ENCODE measurements at regions not wholly inside any gene's neighbourhood (a gene's known extent, or its start where the extent isn't known, plus 50 kb on each side); places are given as distances from the start of the nearest gene placed in this dataset.

DNA sequence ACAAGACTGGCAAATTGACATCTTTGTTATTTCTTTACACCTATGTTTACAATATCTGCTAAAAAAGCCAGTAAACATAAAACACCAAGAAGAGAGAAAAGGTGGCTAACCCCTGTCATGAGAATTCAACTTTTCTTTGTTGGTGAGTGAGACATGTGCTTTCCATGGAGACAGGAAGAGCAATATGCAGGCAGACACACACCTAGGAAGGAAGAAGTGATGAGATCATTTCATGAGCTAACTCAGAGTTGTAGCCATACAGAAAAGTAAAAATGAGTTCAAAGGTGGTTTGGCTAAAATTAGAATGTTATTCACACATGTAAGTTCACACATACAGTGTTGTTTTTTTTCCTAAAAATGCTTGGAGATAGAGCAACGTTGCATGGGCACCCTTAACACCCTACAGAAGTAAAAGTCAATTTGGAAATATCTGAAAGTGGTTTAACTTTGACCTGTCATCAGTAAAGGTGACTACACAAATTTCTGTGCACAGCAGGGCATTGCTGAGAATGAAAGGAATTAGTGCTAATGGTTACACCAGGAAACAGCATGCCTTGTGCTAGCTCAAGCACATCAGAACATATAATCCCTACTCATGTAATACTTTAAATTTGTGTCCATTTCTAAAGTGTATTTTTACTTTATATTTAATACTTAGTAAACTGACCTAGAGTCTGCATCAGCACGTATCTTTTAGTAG lies 557.6 kb downstream of the CBLN2 start:
- 0% methylated on average over 1 of the region's 2 CpGs for WGBS
- H2AK5ac ChIP-seq (ENCODE audit: low read length, severe bottlenecking), result no peak overlapping the region
- H3K4me3 ChIP-seq (ENCODE audit: insufficient read depth in 1 of 2, low read depth in 1 of 2, low read length in 2 of 2), result no peak overlapping the region

DNA sequence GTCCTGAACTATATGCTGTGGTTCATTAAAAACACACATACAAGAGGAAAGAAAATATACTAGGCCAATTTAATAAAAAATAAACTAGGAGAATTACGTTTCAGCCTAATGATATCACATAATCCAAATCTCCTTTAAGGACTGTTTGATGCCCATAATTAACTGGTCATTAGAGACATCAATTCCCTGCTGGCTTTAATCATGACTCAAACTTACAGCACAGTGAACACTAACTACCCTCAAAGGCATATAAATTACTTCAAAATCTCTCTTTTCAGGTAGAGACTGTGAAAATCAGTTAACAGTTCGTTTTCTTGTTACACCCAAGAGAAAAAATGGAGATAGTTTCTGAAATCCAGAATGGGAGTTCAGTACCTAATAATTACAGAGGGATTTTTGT lies 567.4 kb downstream of the CBLN2 start:
- Histone ChIP-seq H3K9ac (ENCODE audit: low read length) (no peak overlapping the region), H3K9me3 (ENCODE audit: control insufficient read depth, low read length) (peaks cover 30% of the 10 kb centered on the region), H2AK5ac (ENCODE audit: low read length, severe bottlenecking) (no peak overlapping the region), H3K36me3 (ENCODE audit: control insufficient read depth in 1 of 2, insufficient read depth in 2 of 2, low read depth in 1 of 2, low read length in 2 of 2) (no peaks in the 10 kb centered on the region), H3K18ac (ENCODE audit: low read depth in 1 of 2, low read length in 2 of 2) (no peak overlapping the region), H2BK12ac (ENCODE audit: low read length in 2 of 2) (no peak overlapping the region), H4K8ac (ENCODE audit: low read length) (no peak overlapping the region), H4K91ac (ENCODE audit: low read length) (no peak overlapping the region), H3K4me2 (ENCODE audit: low read length, poor library complexity, severe bottlenecking) (no peak overlapping the region), H3K4me1 (ENCODE audit: control insufficient read depth, insufficient read depth, low read depth, low read length) (no peaks in the 10 kb centered on the region), H3K79me1 (replicated peaks; ENCODE audit: low read length, poor library complexity, severe bottlenecking) (no peaks in the 10 kb centered on the region), H3K27me3 (ENCODE audit: control insufficient read depth in 1 of 2, insufficient read depth in 1 of 2, low read length in 2 of 2) (no peaks in the 10 kb centered on the region), H3K14ac (ENCODE audit: low read length in 2 of 2) (no peak overlapping the region), H2AFZ (ENCODE audit: low read depth, low read length) (no peak overlapping the region), H2BK5ac (ENCODE audit: low read depth, low read length, poor library complexity, severe bottlenecking) (no peak overlapping the region), H2BK120ac (ENCODE audit: low read depth, low read length) (no peak overlapping the region), H3K4me3 (ENCODE audit: insufficient read depth in 1 of 2, low read depth in 1 of 2, low read length in 2 of 2) (no peak overlapping the region), H3K27ac (ENCODE audit: low read length, poor library complexity, severe bottlenecking) (no peak overlapping the region), H2BK15ac (ENCODE audit: low read depth, poor library complexity, severe bottlenecking) (no peak overlapping the region), H3K4ac (ENCODE audit: low read depth in 1 of 2, low read length in 2 of 2) (no peak overlapping the region), H3K23ac (ENCODE audit: low read length in 2 of 2) (no peak overlapping the region)
- 41% methylated on average over 1 of the region's 2 CpGs for WGBS
- no peak for DNase-seq

More for the DNA sequence above, 557.6 kb downstream of the CBLN2 start:
- Histone ChIP-seq H3K27me3 (ENCODE audit: control insufficient read depth in 1 of 2, insufficient read depth in 1 of 2, low read length in 2 of 2) (no peaks in the 10 kb centered on the region), H2BK120ac (ENCODE audit: low read depth, low read length) (no peak overlapping the region), H2BK5ac (ENCODE audit: low read depth, low read length, poor library complexity, severe bottlenecking) (no peak overlapping the region), H3K4me1 (ENCODE audit: control insufficient read depth, insufficient read depth, low read depth, low read length) (no peaks in the 10 kb centered on the region), H3K4ac (ENCODE audit: low read depth in 1 of 2, low read length in 2 of 2) (no peak overlapping the region), H3K9ac (ENCODE audit: low read length) (no peak overlapping the region), H3K14ac (ENCODE audit: low read length in 2 of 2) (no peak overlapping the region), H4K8ac (ENCODE audit: low read length) (no peak overlapping the region), H2BK12ac (ENCODE audit: low read length in 2 of 2) (no peak overlapping the region), H3K23ac (ENCODE audit: low read length in 2 of 2) (no peak overlapping the region), H3K36me3 (ENCODE audit: control insufficient read depth in 1 of 2, insufficient read depth in 2 of 2, low read depth in 1 of 2, low read length in 2 of 2) (no peaks in the 10 kb centered on the region), H3K9me3 (ENCODE audit: control insufficient read depth, low read length) (peaks cover 49% of the 10 kb centered on the region), H3K4me2 (ENCODE audit: low read length, poor library complexity, severe bottlenecking) (no peak overlapping the region), H4K91ac (ENCODE audit: low read length) (no peak overlapping the region), H2BK15ac (ENCODE audit: low read depth, poor library complexity, severe bottlenecking) (no peak overlapping the region), H3K18ac (ENCODE audit: low read depth in 1 of 2, low read length in 2 of 2) (no peak overlapping the region), H3K27ac (ENCODE audit: low read length, poor library complexity, severe bottlenecking) (no peak overlapping the region), H3K79me1 (replicated peaks; ENCODE audit: low read length, poor library complexity, severe bottlenecking) (no peaks in the 10 kb centered on the region), H2AFZ (ENCODE audit: low read depth, low read length) (no peak overlapping the region)
- no peak for DNase-seq

DNA sequence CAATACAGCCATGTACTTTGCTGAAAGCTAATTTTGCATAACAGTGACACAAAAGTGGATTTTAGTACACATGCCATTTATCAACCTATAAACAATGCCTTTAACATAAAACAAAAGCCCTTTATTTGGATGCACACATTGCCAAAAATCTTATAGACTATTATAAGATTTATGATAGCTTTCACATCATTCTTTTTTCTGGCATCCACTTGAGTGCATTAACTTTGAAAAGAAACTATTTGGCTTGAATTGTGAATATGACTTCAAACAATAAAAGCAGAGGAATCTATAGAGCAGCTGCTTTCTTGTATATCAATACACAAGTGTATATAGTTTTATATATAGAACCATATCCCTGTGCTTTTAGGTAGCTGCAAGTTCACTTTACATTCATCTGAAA lies 577.4 kb downstream of the CBLN2 start:
- Histone ChIP-seq H3K9ac (ENCODE audit: low read length) (no peak overlapping the region), H4K91ac (ENCODE audit: low read length) (no peak overlapping the region), H2BK5ac (ENCODE audit: low read depth, low read length, poor library complexity, severe bottlenecking) (no peak overlapping the region), H3K18ac (ENCODE audit: low read depth in 1 of 2, low read length in 2 of 2) (no peak overlapping the region), H3K4me1 (ENCODE audit: control insufficient read depth, insufficient read depth, low read depth, low read length) (no peaks in the 10 kb centered on the region), H3K4me3 (ENCODE audit: insufficient read depth in 1 of 2, low read depth in 1 of 2, low read length in 2 of 2) (no peak overlapping the region), H3K9me3 (ENCODE audit: control insufficient read depth, low read length) (peaks cover 46% of the 10 kb centered on the region), H3K4me2 (ENCODE audit: low read length, poor library complexity, severe bottlenecking) (no peak overlapping the region), H3K27me3 (ENCODE audit: control insufficient read depth in 1 of 2, insufficient read depth in 1 of 2, low read length in 2 of 2) (no peaks in the 10 kb centered on the region), H2BK120ac (ENCODE audit: low read depth, low read length) (no peak overlapping the region), H3K36me3 (ENCODE audit: control insufficient read depth in 1 of 2, insufficient read depth in 2 of 2, low read depth in 1 of 2, low read length in 2 of 2) (no peaks in the 10 kb centered on the region), H3K14ac (ENCODE audit: low read length in 2 of 2) (no peak overlapping the region), H3K23ac (ENCODE audit: low read length in 2 of 2) (no peak overlapping the region), H2BK12ac (ENCODE audit: low read length in 2 of 2) (no peak overlapping the region), H3K79me1 (replicated peaks; ENCODE audit: low read length, poor library complexity, severe bottlenecking) (no peaks in the 10 kb centered on the region), H2AK5ac (ENCODE audit: low read length, severe bottlenecking) (no peak overlapping the region), H2BK15ac (ENCODE audit: low read depth, poor library complexity, severe bottlenecking) (no peak overlapping the region), H2AFZ (ENCODE audit: low read depth, low read length) (no peak overlapping the region), H4K8ac (ENCODE audit: low read length) (no peak overlapping the region), H3K4ac (ENCODE audit: low read depth in 1 of 2, low read length in 2 of 2) (no peak overlapping the region), H3K27ac (ENCODE audit: low read length, poor library complexity, severe bottlenecking) (no peak overlapping the region)
- DNase-seq, result no peak

DNA sequence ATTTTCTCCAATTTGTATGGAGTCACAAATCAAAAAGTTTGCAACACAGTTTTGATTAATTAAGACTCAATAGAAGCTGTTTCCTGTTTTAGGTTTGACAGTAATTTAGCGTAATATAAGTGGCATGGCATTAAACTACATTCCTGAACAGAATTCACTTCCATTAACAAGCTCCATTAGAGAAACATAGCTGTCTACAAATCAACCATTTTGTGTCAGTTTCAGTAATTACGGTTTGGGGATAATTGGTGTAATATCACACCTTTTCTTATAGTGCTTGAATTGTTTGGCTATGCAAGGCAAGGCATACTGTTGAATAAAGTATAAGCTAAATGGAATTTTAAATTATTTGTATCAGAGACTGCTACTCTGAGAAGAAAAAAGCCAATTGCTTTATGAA lies 585.5 kb downstream of the CBLN2 start:
- peaks cover 18% of the 10 kb centered on the region for H3K9me3 ChIP-seq (ENCODE audit: control insufficient read depth, low read length)
- H3K36me3 ChIP-seq (ENCODE audit: control insufficient read depth in 1 of 2, insufficient read depth in 2 of 2, low read depth in 1 of 2, low read length in 2 of 2), result no peaks in the 10 kb centered on the region
- H2BK12ac ChIP-seq (ENCODE audit: low read length in 2 of 2), result no peak overlapping the region
- no peak overlapping the region for H3K27ac ChIP-seq (ENCODE audit: low read length, poor library complexity, severe bottlenecking)
- no peak overlapping the region for H3K4me2 ChIP-seq (ENCODE audit: low read length, poor library complexity, severe bottlenecking)
- no peak overlapping the region for H2BK120ac ChIP-seq (ENCODE audit: low read depth, low read length)
- no peak overlapping the region for H4K91ac ChIP-seq (ENCODE audit: low read length)
- no peak overlapping the region for H3K14ac ChIP-seq (ENCODE audit: low read length in 2 of 2)
- no peak overlapping the region for H2BK5ac ChIP-seq (ENCODE audit: low read depth, low read length, poor library complexity, severe bottlenecking)
- no peak overlapping the region for H3K18ac ChIP-seq (ENCODE audit: low read depth in 1 of 2, low read length in 2 of 2)
- no peaks in the 10 kb centered on the region for H3K27me3 ChIP-seq (ENCODE audit: control insufficient read depth in 1 of 2, insufficient read depth in 1 of 2, low read length in 2 of 2)
- no peak overlapping the region for H2AFZ ChIP-seq (ENCODE audit: low read depth, low read length)
- no peak overlapping the region for H3K23ac ChIP-seq (ENCODE audit: low read length in 2 of 2)
- no peaks in the 10 kb centered on the region for H3K4me1 ChIP-seq (ENCODE audit: control insufficient read depth, insufficient read depth, low read depth, low read length)
- H2BK15ac ChIP-seq (ENCODE audit: low read depth, poor library complexity, severe bottlenecking), result no peak overlapping the region
- WGBS, result 100% methylated on average over 1 of the region's 2 CpGs
- no peak overlapping the region for H3K4ac ChIP-seq (ENCODE audit: low read depth in 1 of 2, low read length in 2 of 2)
- no peak overlapping the region for H2AK5ac ChIP-seq (ENCODE audit: low read length, severe bottlenecking)
- no peak for DNase-seq
- no peaks in the 10 kb centered on the region for H3K79me1 ChIP-seq (replicated peaks; ENCODE audit: low read length, poor library complexity, severe bottlenecking)
- no peak overlapping the region for H3K4me3 ChIP-seq (ENCODE audit: insufficient read depth in 1 of 2, low read depth in 1 of 2, low read length in 2 of 2)
- H4K8ac ChIP-seq (ENCODE audit: low read length), result no peak overlapping the region
- no peak overlapping the region for H3K9ac ChIP-seq (ENCODE audit: low read length)

All from mesenchymal stem cell (in vitro differentiated cells and primary cell).